Activated naive CD4-positive, alpha-beta T cell treated with anti-CD3 and anti-CD28 coated beads, Interleukin-2, amount 10 ng/mL, durations not matched to agents 7 days and 5 days (primary cell): ENCODE measurements at regions not wholly inside any gene's neighbourhood (a gene's known extent, or its start where the extent isn't known, plus 50 kb on each side); places are given as distances from the start of the nearest gene placed in this dataset.
"Not testable (repeated sequence)": the region's sequence is repeated elsewhere in the genome, so short reads cannot be mapped to it uniquely, and the experiment has no call there.

Source experiments
- CTCF ChIA-PET: fragments of 350-600 bp; sonication (Branson Sonifier 250); formaldehyde crosslinking; loops from one replicate; lab custom pipeline; 2021; ENCODE audit warnings: antibody characterized with exemption; lab: Charles Lee
- DNase-seq: peaks from one replicate; pipeline ENCODE4 v3.0.0-alpha.2; 2020
- H3K27ac Mint-ChIP-seq: one replicate; pipeline ENCODE4 v1.8.0; 2021; ENCODE audit warnings: mild to moderate bottlenecking, moderate library complexity, mixed read lengths
- H3K27me3 Mint-ChIP-seq: one replicate; pipeline ENCODE4 v1.8.0; 2021; ENCODE audit warnings: mild to moderate bottlenecking, mixed read lengths
- H3K36me3 Mint-ChIP-seq: one replicate; pipeline ENCODE4 v1.8.0; 2021; ENCODE audit warnings: mixed read lengths
- H3K4me1 Mint-ChIP-seq: one replicate; pipeline ENCODE4 v1.8.0; 2021; ENCODE audit warnings: mixed read lengths
- H3K4me3 Mint-ChIP-seq: one replicate; pipeline ENCODE4 v1.8.0; 2021; ENCODE audit warnings: mild to moderate bottlenecking, moderate library complexity, mixed read lengths
- H3K9me3 Mint-ChIP-seq: one replicate; pipeline ENCODE4 v1.8.0; 2021; ENCODE audit warnings: mixed read lengths

DNA sequence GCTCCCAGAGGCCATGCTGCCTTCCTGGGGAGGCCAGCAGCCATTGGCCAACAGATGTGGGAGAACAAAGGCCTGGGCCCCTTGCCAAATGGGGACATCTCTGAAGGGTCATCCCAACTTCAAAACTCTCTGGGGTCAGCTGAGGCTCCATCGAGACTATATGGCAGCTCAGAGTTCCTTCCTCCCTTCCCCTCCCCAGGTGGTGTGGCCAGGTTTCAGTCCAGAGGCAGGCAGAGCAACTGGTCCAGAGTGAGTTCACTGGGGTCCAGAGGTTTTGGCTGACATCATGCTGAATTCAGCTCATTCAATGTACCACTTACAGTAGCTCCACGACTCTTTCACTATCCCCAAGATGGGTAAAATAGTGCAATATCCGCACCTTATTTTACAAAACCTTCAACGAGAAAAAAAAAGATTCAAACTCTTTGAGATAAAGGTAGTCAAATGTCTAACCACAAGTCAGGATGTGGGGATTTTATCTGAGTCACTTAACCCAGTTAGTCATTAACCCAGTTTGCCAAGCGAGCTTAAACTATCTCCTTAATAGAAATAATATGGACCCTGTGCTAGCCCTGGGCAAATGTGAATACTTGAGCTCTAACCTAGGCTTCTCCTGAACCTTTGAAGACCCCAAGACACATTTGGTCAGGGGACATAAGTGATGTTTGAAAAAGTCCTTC, 108.4 kb upstream of the PLEKHG1 start:
- H3K27me3 Mint-ChIP-seq, result peaks cover 15% of the 10 kb centered on the region
- H3K27ac Mint-ChIP-seq, result no peak overlapping the region
- peaks cover 2% of the 10 kb centered on the region for H3K9me3 Mint-ChIP-seq
- peaks cover 8% of the 10 kb centered on the region for H3K4me1 Mint-ChIP-seq
- no peak for DNase-seq
- CTCF ChIA-PET, result interaction anchor here (1.0 kb wide), 1 partner anchor 324 kb away, joined by 3 read pairs; no protein-coding TSS in a partner anchor
- H3K36me3 Mint-ChIP-seq, result no peaks in the 10 kb centered on the region
- H3K4me3 Mint-ChIP-seq, result no peak overlapping the region

DNA sequence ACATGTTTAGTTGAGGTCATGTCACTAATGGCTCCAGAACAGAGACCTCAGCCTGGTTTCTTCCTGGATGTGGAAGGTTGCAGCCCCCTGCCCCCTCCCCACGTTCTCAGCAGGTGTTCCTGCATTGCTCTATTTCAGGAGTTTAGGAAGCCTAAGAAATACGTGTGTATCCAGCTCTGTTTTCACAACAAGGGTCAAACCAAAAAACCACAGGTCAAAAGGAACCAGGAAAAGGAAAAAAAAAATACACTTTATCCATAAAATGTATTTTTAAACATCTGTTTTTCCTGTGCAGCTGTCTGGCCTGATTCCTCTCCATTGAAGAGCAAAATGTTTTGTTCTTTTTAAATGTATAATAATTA, 107.9 kb upstream of the PLEKHG1 start:
- peaks cover 2% of the 10 kb centered on the region for H3K9me3 Mint-ChIP-seq
- no peak for DNase-seq
- peaks cover 8% of the 10 kb centered on the region for H3K4me1 Mint-ChIP-seq
- H3K27me3 Mint-ChIP-seq, result peaks cover 15% of the 10 kb centered on the region
- no peak overlapping the region for H3K4me3 Mint-ChIP-seq
- H3K36me3 Mint-ChIP-seq, result no peaks in the 10 kb centered on the region
- no peak overlapping the region for H3K27ac Mint-ChIP-seq
- CTCF ChIA-PET, result no interaction called here

DNA sequence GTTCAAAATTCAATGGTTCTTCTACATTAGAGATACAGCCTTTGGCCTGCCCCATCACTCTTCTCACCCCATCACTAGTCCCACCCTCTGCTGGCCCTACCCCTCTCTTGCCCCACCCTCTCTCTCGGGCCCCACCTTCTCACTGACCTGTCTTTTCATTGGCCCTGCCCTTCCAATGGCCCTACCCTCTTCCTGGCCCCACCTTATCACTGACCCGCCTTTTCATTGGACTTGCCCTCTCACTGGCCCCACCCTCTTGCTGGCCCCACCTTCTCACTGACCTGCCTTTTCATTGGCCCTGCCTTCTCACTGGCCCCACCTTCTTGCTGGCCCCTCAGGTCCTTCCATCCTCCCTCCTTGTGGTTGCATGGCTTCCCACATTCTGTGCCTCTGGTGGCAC, 107.2 kb upstream of the PLEKHG1 start:
- H3K4me3 Mint-ChIP-seq, result no peak overlapping the region
- peaks cover 2% of the 10 kb centered on the region for H3K9me3 Mint-ChIP-seq
- CTCF ChIA-PET, result no interaction called here
- peaks cover 8% of the 10 kb centered on the region for H3K4me1 Mint-ChIP-seq
- H3K36me3 Mint-ChIP-seq, result no peaks in the 10 kb centered on the region
- peaks cover 15% of the 10 kb centered on the region for H3K27me3 Mint-ChIP-seq
- DNase-seq, result no peak
- no peak overlapping the region for H3K27ac Mint-ChIP-seq

DNA sequence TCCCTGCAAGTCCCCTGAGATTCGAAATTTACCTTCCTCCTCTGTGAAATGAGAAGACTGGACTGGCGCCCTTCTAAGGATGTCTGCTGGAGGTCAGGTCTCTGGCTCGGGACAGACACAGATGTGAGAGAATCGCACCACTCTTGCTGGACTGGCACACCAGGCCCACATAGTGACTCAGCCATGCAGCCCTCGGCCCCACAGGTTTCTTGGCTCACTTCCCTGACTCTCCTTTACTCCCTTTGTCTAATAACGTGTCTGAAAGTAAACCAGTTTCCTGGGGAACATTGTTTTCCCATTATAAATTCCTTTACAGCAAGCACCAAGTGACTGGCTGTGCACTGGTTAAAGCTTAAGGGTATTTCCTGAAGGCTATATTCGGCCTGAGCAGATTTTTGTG, 106.7 kb upstream of the PLEKHG1 start:
- CTCF ChIA-PET, result no interaction called here
- H3K27me3 Mint-ChIP-seq, result peaks cover 11% of the 10 kb centered on the region
- peaks cover 2% of the 10 kb centered on the region for H3K9me3 Mint-ChIP-seq
- no peaks in the 10 kb centered on the region for H3K36me3 Mint-ChIP-seq
- peaks cover 8% of the 10 kb centered on the region for H3K4me1 Mint-ChIP-seq
- DNase-seq, result no peak
- no peak overlapping the region for H3K27ac Mint-ChIP-seq
- no peak overlapping the region for H3K4me3 Mint-ChIP-seq

DNA sequence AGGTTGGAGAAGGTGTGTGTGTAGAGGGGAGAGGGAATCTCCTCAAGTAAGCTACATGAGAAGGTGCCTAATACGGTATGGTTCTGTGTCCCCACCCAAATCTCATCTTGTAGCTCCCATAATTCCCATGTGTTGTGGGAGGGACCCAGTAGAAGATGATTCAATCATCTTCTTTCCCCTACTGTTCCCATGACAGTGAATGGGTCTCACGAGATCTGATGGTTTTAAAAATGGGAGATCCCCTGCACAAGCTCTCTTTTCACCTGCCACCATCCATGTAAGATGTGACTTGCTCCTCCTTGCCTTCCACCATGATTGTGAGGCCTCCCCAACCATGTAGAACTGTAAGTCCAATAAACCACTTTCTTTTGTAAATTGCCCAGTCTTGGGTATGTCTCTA, 106.1 kb upstream of the PLEKHG1 start:
- H3K27me3 Mint-ChIP-seq, result peaks cover 11% of the 10 kb centered on the region
- H3K36me3 Mint-ChIP-seq, CTCF ChIA-PET, DNase-seq, H3K9me3 Mint-ChIP-seq, H3K4me3 Mint-ChIP-seq, H3K27ac Mint-ChIP-seq, H3K4me1 Mint-ChIP-seq: not testable (repeated sequence)

DNA sequence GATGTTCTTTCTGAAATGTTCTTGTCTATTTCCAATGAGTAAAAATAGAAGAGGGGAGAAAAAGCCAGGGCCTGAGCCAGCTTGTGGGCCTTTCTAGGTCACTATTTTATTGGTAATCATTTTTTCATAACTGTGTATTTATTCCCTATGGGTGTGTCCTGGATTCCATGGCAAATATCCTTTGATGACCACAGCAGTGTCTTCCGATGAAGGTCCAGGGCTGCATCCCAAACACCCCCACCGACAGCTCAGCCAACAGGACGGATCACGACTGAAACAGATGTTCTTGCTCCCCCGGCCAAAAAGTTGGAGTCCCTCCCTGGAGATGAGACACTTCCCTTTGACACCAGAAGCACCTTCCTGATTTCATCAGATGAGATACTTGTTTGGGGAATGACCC, 105.4 kb upstream of the PLEKHG1 start:
- no peak overlapping the region for H3K27ac Mint-ChIP-seq
- H3K36me3 Mint-ChIP-seq, result no peaks in the 10 kb centered on the region
- H3K4me3 Mint-ChIP-seq, result no peak overlapping the region
- peaks cover 2% of the 10 kb centered on the region for H3K9me3 Mint-ChIP-seq
- DNase-seq, result no peak
- H3K27me3 Mint-ChIP-seq, result peaks cover 11% of the 10 kb centered on the region
- CTCF ChIA-PET, result no interaction called here
- H3K4me1 Mint-ChIP-seq, result peaks cover 8% of the 10 kb centered on the region

DNA sequence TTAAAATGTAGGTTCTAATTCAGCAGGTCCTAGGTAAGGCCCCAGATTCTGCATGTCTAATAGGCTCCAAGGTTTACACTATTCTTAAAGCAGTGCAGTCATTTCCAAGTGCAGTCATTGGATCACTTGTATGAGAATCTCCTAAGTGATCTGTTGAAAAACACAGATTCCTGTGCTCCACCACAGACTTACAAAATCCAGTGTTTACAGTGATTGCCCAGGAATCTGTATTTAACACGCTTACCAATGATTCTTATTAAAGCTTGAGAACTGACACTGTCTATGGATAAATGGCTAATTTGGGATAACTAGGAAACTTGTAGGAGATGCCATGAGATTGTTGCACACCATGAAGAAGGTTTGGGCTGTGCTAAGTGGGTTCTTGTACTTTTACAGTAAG, 104.6 kb upstream of the PLEKHG1 start:
- no peak overlapping the region for H3K27ac Mint-ChIP-seq
- peaks cover 2% of the 10 kb centered on the region for H3K9me3 Mint-ChIP-seq
- H3K4me3 Mint-ChIP-seq, result no peak overlapping the region
- no peaks in the 10 kb centered on the region for H3K36me3 Mint-ChIP-seq
- no peak for DNase-seq
- CTCF ChIA-PET, result interaction anchor here (1.0 kb wide), 1 partner anchor 100 kb away, joined by 3 read pairs; no protein-coding TSS in a partner anchor
- peaks cover 11% of the 10 kb centered on the region for H3K27me3 Mint-ChIP-seq
- H3K4me1 Mint-ChIP-seq, result peaks cover 8% of the 10 kb centered on the region

DNA sequence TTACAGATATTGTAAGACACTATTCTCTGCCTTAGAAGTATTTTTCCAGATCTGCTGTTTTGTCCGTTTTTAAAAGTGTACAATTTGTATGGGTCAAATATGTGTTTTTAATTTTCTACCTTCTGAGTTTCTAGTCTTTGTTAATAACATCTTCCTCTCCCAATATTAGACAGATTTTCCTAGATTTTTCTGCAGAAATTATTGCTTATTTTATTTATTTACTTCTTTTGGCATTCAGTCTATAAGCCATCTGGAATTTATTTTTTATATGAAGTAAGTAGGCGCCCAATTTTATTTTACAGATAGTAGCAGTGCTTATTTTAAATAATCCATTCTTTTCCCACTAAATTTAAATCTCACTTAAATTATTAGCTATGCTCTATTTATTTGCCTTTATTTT, 103.1 kb upstream of the PLEKHG1 start:
- Mint-ChIP-seq H3K36me3 (no peaks in the 10 kb centered on the region), H3K9me3 (peaks cover 2% of the 10 kb centered on the region), H3K27ac (no peak overlapping the region), H3K27me3 (peaks cover 3% of the 10 kb centered on the region), H3K4me3 (no peak overlapping the region), H3K4me1 (peaks cover 2% of the 10 kb centered on the region)
- DNase-seq, result no peak
- CTCF ChIA-PET, result interaction anchor here (0.6 kb wide), 1 partner anchor 18 kb away, joined by 3 read pairs; no protein-coding TSS in a partner anchor

DNA sequence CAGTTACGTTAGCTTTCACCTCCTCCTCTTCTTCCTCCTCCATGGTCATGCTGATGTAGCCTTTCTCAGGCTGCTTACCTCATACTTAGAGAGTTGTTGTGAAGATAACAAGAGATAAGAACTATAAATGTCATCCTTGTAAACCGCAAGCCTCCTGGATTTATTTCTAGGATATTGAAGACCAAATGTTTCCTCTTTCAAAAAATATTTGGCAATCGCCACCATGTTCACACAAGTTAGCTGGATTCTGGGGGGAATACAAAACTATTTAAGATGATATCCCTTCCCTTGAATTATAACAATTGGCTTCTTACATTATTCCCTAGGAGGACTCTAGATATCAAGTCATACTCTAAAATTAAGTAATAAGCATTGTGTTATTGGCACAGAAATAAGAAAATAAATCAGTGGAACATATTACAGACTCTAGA, 99.8 kb upstream of the PLEKHG1 start:
- Mint-ChIP-seq H3K27me3 (no peaks in the 10 kb centered on the region), H3K4me3 (no peak overlapping the region), H3K36me3 (no peaks in the 10 kb centered on the region), H3K9me3 (no peaks in the 10 kb centered on the region), H3K4me1 (no peaks in the 10 kb centered on the region), H3K27ac (no peak overlapping the region)
- CTCF ChIA-PET, result no interaction called here
- DNase-seq, result no peak

DNA sequence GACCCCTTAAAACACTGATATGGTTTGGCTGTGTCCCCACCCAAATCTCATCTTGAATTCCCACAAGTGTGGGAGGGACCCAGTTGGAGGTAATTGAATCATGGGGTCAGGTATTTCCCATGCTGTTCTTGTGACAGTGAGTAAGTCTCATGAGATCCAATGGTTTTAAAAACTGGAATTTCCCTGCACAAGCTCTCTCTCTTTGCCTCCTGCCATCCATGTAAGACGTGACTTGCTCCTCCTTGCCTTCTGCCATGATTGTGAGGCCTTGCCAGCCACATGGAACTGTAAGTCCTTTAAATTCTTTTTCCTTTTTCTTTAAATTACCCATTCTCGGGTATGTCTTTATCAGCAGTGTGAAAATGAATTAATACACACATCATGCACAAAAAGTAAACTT, 99.1 kb upstream of the PLEKHG1 start:
- not testable (repeated sequence) for H3K36me3 Mint-ChIP-seq

DNA sequence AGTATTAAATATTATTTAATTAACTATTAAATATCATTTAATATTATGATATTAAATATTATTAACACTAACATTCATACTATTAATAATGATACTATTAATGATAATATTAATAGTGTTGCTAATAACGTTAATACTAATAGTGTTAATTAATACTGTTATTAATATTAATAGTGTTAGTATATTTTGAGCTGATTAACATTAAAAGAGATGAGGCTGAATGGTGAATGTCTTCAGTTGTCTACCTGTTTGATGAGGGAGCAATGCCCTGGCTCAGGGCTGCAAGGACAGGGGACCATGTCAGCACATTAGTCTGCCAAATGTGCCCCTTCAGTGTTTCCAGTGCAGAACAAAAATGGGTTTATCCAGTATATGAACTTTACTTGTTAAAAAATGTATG, 96.6 kb upstream of the PLEKHG1 start:
- H3K4me3 Mint-ChIP-seq, result no peak overlapping the region
- no peaks in the 10 kb centered on the region for H3K4me1 Mint-ChIP-seq
- no peaks in the 10 kb centered on the region for H3K27me3 Mint-ChIP-seq
- DNase-seq, result no peak
- CTCF ChIA-PET, result no interaction called here
- H3K36me3 Mint-ChIP-seq, result no peaks in the 10 kb centered on the region
- peaks cover 4% of the 10 kb centered on the region for H3K9me3 Mint-ChIP-seq
- no peak overlapping the region for H3K27ac Mint-ChIP-seq

More for the DNA sequence above, 99.1 kb upstream of the PLEKHG1 start:
- H3K9me3 Mint-ChIP-seq, H3K27ac Mint-ChIP-seq, H3K4me3 Mint-ChIP-seq, CTCF ChIA-PET, DNase-seq, H3K27me3 Mint-ChIP-seq, H3K4me1 Mint-ChIP-seq: not testable (repeated sequence)

DNA sequence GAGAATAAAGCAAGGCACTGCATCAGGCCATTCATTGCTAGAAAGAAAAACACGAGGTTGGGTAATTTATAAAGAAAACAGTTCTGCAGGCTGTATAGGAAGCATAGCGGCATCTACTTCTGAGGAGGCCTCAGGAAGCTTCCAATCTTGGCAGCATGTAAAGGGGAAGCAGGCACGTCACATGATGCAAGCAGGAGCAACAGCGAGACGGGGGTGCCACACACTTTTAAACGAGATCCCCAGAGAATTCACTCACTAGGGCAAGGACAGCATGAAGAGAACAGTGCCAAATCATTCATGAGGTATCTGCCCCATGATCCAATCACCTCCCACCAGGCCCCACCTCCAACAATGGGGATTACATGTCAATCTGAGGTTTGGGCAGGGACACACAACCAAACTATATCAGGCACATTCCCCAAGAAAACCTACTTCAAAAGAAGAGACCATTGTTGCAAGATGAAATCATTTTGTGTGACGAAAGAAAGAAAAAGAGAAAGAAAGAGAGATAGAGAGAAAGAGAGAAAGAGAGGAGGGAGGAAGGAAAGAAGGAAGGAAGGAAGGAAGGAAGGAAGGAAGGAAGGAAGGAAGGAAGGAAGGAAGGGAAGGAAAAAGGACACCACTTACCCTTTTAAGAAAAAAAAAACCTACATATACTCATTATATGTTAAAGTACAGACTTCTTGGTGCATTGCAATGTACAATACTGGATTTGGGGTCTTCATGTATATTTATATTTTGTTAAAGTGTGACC, 95.9 kb upstream of the PLEKHG1 start:
- H3K4me1 Mint-ChIP-seq, result no peaks in the 10 kb centered on the region
- CTCF ChIA-PET, result no interaction called here
- H3K27ac Mint-ChIP-seq, result no peak overlapping the region
- H3K9me3 Mint-ChIP-seq, result peaks cover 4% of the 10 kb centered on the region
- no peaks in the 10 kb centered on the region for H3K27me3 Mint-ChIP-seq
- no peak for DNase-seq
- H3K4me3 Mint-ChIP-seq, result no peak overlapping the region
- H3K36me3 Mint-ChIP-seq, result no peaks in the 10 kb centered on the region

DNA sequence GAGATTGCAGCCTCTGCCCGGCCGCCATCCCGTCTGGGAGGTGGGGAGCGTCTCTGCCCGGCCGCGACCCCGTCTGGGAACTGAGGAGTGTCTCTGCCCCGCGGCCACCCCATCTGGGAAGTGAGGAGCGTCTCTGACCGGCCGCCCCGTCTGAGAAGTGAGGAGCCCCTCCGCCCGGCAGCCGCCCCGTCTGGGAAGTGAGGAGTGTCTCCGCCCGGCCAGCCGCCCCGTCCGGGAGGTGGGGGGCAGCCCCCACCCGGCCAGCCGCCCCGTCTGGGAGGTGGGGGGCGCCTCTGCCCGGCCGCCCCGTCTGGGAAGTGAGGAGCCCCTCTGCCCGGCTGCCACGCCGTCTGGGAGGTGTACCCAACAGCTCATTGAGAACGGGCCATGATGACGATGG, 92.3 kb upstream of the PLEKHG1 start:
- H3K36me3 Mint-ChIP-seq, H3K27ac Mint-ChIP-seq, CTCF ChIA-PET, H3K9me3 Mint-ChIP-seq, H3K4me3 Mint-ChIP-seq, H3K4me1 Mint-ChIP-seq, DNase-seq, H3K27me3 Mint-ChIP-seq: not testable (repeated sequence)

DNA sequence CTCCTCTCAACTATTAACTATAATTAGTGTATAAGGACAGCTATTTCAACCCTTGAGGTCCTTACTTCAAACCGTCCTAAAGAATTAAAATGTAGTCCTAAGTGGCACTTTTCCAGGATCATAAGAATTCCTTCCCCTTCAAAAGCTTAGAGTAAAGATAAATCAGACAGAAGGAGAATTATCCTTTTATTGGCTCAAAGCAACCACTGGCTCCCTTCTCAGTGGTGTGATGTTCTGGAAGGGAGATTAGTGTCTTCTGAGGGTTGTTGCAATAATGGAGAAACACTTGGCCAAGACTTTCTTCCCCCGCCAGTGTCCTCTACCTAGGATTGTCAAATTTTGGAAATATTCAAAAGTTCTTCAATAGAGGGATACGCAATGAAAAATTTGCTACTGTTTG, 89.1 kb upstream of the PLEKHG1 start:
- no peaks in the 10 kb centered on the region for H3K27me3 Mint-ChIP-seq
- H3K9me3 Mint-ChIP-seq, result peaks cover 2% of the 10 kb centered on the region
- H3K27ac Mint-ChIP-seq, result no peak overlapping the region
- H3K4me3 Mint-ChIP-seq, result no peak overlapping the region
- CTCF ChIA-PET, result no interaction called here
- H3K4me1 Mint-ChIP-seq, result no peaks in the 10 kb centered on the region
- DNase-seq, result no peak
- no peaks in the 10 kb centered on the region for H3K36me3 Mint-ChIP-seq

DNA sequence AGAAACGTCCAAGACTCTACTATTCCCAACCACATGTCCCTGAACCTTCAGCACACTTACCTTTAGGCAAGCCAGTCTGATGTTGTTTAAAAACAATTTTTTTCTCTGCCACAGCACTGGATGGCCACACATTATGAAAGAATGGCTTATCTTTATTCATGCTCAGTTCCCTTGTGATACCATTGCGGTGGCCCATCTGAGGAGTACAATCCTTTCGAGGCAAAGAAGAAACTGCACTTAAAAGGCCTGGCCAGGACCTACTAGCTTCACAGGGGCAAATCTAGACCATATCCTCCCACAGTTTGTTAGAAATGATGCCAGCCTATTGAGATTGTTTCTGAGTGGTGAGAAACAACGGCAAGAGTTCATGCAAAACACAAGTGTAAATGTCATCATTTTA, 88.4 kb upstream of the PLEKHG1 start:
- Mint-ChIP-seq H3K27me3 (no peaks in the 10 kb centered on the region), H3K36me3 (no peaks in the 10 kb centered on the region), H3K4me3 (no peak overlapping the region), H3K9me3 (no peaks in the 10 kb centered on the region), H3K27ac (no peak overlapping the region), H3K4me1 (no peaks in the 10 kb centered on the region)
- no peak for DNase-seq
- CTCF ChIA-PET, result no interaction called here
